ENCODE measurements at regions not wholly inside any gene's neighbourhood (a gene's known extent, or its start where the extent isn't known, plus 50 kb on each side); places are given as distances from the start of the nearest gene placed in this dataset.

GRCh38 chr4:65834707-65835106, 164.4 kb upstream of the EPHA5 start:
- DNase-seq = no peak

GRCh38 chr4:65831828-65832227, 161.5 kb upstream of the EPHA5 start:
- DNase-seq = no peak

GRCh38 chr4:65825116-65825753, 154.9 kb upstream of the EPHA5 start:
- no peak for DNase-seq

- DNase-seq = no peak
Observed at GRCh38 chr4:65819192-65819591, 148.9 kb upstream of the EPHA5 start.

- DNase-seq = no peak
Observed at GRCh38 chr4:65805936-65806335, 135.6 kb upstream of the EPHA5 start.

- no peak for DNase-seq
Observed at GRCh38 chr4:65799513-65799912, 129.2 kb upstream of the EPHA5 start.

- DNase-seq = no peak
Observed at GRCh38 chr4:65798498-65799127, 128.3 kb upstream of the EPHA5 start.

GRCh38 chr4:65791812-65792308, 121.6 kb upstream of the EPHA5 start:
- no peak for DNase-seq

- DNase-seq = no peak
Observed at GRCh38 chr4:65791111-65791811, 121.0 kb upstream of the EPHA5 start.

GRCh38 chr4:65789805-65790204, 119.5 kb upstream of the EPHA5 start:
- no peak for DNase-seq

GRCh38 chr4:65789341-65789740, 119.1 kb upstream of the EPHA5 start:
- no peak for DNase-seq

- DNase-seq = no peak
Observed at GRCh38 chr4:65777270-65777669, 107.0 kb upstream of the EPHA5 start.

- no peak for DNase-seq
Observed at GRCh38 chr4:65773636-65774035, 103.3 kb upstream of the EPHA5 start.

GRCh38 chr4:65747386-65747785, 77.1 kb upstream of the EPHA5 start:
- DNase-seq = no peak

GRCh38 chr4:65738134-65738533, 67.8 kb upstream of the EPHA5 start:
- no peak for DNase-seq

GRCh38 chr4:65737672-65738071, 67.4 kb upstream of the EPHA5 start:
- no peak for DNase-seq

GRCh38 chr4:65724973-65725372, 54.7 kb upstream of the EPHA5 start:
- DNase-seq = no peak
